HCT116 (cell line): ENCODE measurements at regions not wholly inside any gene's neighbourhood (a gene's known extent, or its start where the extent isn't known, plus 50 kb on each side); places are given as distances from the start of the nearest gene placed in this dataset.

Experiments
- ATAC-seq: fragments of 200-7000 bp; cut with Tn5 transposase; 2 replicates; pipeline ENCODE4 v1.9.1; 2020; ENCODE audit warnings: mild to moderate bottlenecking, moderate library complexity
- BruUV-seq: library from RNA; stranded (reverse); fragments of 400-500 nt; replicated peaks from 2 replicates; lab custom pipeline; 2021; lab: Mats Ljungman, UMichigan
- CTCF ChIA-PET: fragments of 300-600 bp; sonication (Branson Sonifier 250); formaldehyde crosslinking; loops from one replicate; lab custom pipeline; 2021; ENCODE audit warnings: antibody characterized with exemption; lab: Charles Lee
- POLR2A ChIA-PET: fragments of 300-600, 350-600 bp; sonication (Branson Sonifier 250); formaldehyde crosslinking; loops from one replicate; lab custom pipeline; 2021; ENCODE audit warnings: antibody characterized with exemption; lab: Charles Lee
- RAD21 ChIA-PET, 2 experiments: fragments of 300-600 bp; sonication (Branson Sonifier 250); formaldehyde crosslinking; loops; one replicate each; lab custom pipeline; 2023; ENCODE audit warnings: low total read pairs in 2 of 2; ENCODE audit not compliant: uncharacterized antibody in 2 of 2, unreplicated experiment in 2 of 2, low non-redundant PET in 1 of 2; lab: Charles Lee
- DNase-seq: peaks from one replicate; pipeline ENCODE4 v3.0.0-alpha.2; 2010; ENCODE audit warnings: low read depth, low spot score
- H2AFZ ChIP-seq: fragments of 200-600 bp; shearing (Covaris generic), sonication (generic); 2 replicates; pipeline ENCODE4 v1.6.1; 2017; ENCODE audit warnings: low read depth, mixed run types, mixed read lengths, antibody characterized with exemption, low read length; ENCODE audit not compliant: poor library complexity, severe bottlenecking
- H3K27ac ChIP-seq: 2 replicates; pipeline ENCODE4 v1.5.1; 2012; ENCODE audit warnings: low read depth, low read length
- H3K27me3 ChIP-seq: fragments of 200-600 bp; sonication (generic); 2 replicates; pipeline ENCODE4 v1.6.1; 2016; ENCODE audit warnings: mixed run types, low read length, mixed read lengths; ENCODE audit not compliant: insufficient read depth
- H3K36me3 ChIP-seq, 2 experiments: fragments of 200-500 bp in 1 of 2; fragments of 200-600 bp in 1 of 2; sonication (Bioruptor generic) in 1 of 2; sonication (generic) in 1 of 2; 2 replicates each; pipeline versions ENCODE4 v1.5.1 to v1.6.1; 2014 to 2016; ENCODE audit warnings: low read length in 2 of 2, inconsistent platforms in 1 of 2, mixed read lengths in 1 of 2, mixed run types in 1 of 2; ENCODE audit not compliant: insufficient read depth in 2 of 2, control insufficient read depth in 1 of 2
- H3K4me1 ChIP-seq, 2 experiments: fragments of 200-600 bp in 1 of 2; sonication (generic) in 1 of 2; 2 replicates each; pipeline versions ENCODE4 v1.5.1 to v1.6.1; 2012 to 2017; ENCODE audit warnings: low read length in 2 of 2, inconsistent platforms in 1 of 2, mild to moderate bottlenecking in 1 of 2, mixed read lengths in 1 of 2, mixed run types in 1 of 2, moderate library complexity in 1 of 2; ENCODE audit not compliant: insufficient read depth in 2 of 2, control insufficient read depth in 1 of 2
- H3K4me2 ChIP-seq: fragments of 200-600 bp; sonication (generic); 2 replicates; pipeline ENCODE4 v1.6.1; 2017; ENCODE audit warnings: mixed run types, low read length, mixed read lengths
- H3K4me3 ChIP-seq, 2 experiments: fragments of 200-600 bp in 1 of 2; sonication (generic) in 1 of 2; replicated peaks in 1 of 2; 2 replicates each; pipeline ENCODE4 v1.5.1; 2011 to 2016; ENCODE audit warnings: low read length in 2 of 2, control low read depth in 1 of 2, low read depth in 1 of 2, mild to moderate bottlenecking in 1 of 2, mixed read lengths in 1 of 2, mixed run types in 1 of 2
- H3K79me2 ChIP-seq: fragments of 200-600 bp; sonication (generic); 2 replicates; pipeline ENCODE4 v1.6.1; 2017; ENCODE audit warnings: mild to moderate bottlenecking, mixed run types, low read length, moderate library complexity, mixed read lengths; ENCODE audit not compliant: insufficient read depth
- H3K9ac ChIP-seq: fragments of 200-600 bp; sonication (generic); 2 replicates; pipeline ENCODE4 v1.6.1; 2016; ENCODE audit warnings: low read length, mixed read lengths
- H3K9me2 ChIP-seq: fragments of 200-600 bp; sonication (generic), shearing (Covaris generic); 2 replicates; pipeline ENCODE4 v1.6.1; 2017; ENCODE audit warnings: mixed run types, mild to moderate bottlenecking, moderate library complexity; ENCODE audit not compliant: insufficient read depth
- H3K9me3 ChIP-seq, 2 experiments: fragments of 200-500 bp in 1 of 2; fragments of 200-600 bp in 1 of 2; sonication (Bioruptor generic) in 1 of 2; sonication (generic) in 1 of 2; 2 replicates each; pipeline ENCODE4 v1.6.1; 2014 to 2017; ENCODE audit warnings: low read length in 2 of 2, mixed read lengths in 2 of 2, inconsistent platforms in 1 of 2, low read depth in 1 of 2, mild to moderate bottlenecking in 1 of 2, mixed run types in 1 of 2, moderate library complexity in 1 of 2; ENCODE audit not compliant: control insufficient read depth in 1 of 2, insufficient read depth in 1 of 2
- H4K20me1 ChIP-seq: fragments of 200-600 bp; sonication (generic), shearing (Covaris generic); 2 replicates; pipeline ENCODE4 v1.6.1; 2017; ENCODE audit warnings: mixed run types, mild to moderate bottlenecking, moderate library complexity; ENCODE audit not compliant: insufficient read depth
- CBX3 ChIP-seq: IDR thresholded peaks from 2 replicates; pipeline ENCODE4 v1.6.1; 2012; ENCODE audit warnings: low read depth
- CEBPB ChIP-seq: IDR thresholded peaks from 2 replicates; pipeline ENCODE4 v1.6.1; 2012; ENCODE audit warnings: low read depth
- EGR1 ChIP-seq: IDR thresholded peaks from 2 replicates; pipeline ENCODE4 v1.6.1; 2012; ENCODE audit warnings: low read depth
- ELF1 ChIP-seq: IDR thresholded peaks from 2 replicates; pipeline ENCODE4 v1.6.1; 2012; ENCODE audit warnings: low read depth, borderline replicate concordance
- EZH2 ChIP-seq: fragments of 200-600 bp; sonication (generic); IDR thresholded peaks from 2 replicates; pipeline ENCODE4 v1.6.1; 2017; ENCODE audit warnings: antibody characterized with exemption, mixed run types
- FOSL1 ChIP-seq: IDR thresholded peaks from 2 replicates; pipeline ENCODE4 v1.6.1; 2012; ENCODE audit warnings: low read depth
- JUND ChIP-seq: IDR thresholded peaks from 2 replicates; pipeline ENCODE4 v1.6.1; 2012
- SIN3A ChIP-seq: IDR thresholded peaks from 2 replicates; pipeline ENCODE4 v1.6.1; 2012; ENCODE audit warnings: low read depth
- SP1 ChIP-seq: IDR thresholded peaks from 2 replicates; pipeline ENCODE4 v1.6.1; 2012; ENCODE audit warnings: low read depth
- SRF ChIP-seq: IDR thresholded peaks from 2 replicates; pipeline ENCODE4 v1.6.1; 2012; ENCODE audit warnings: low read depth
- TCF7L2 ChIP-seq: IDR thresholded peaks from 2 replicates; pipeline ENCODE4 v1.7.0; 2011; ENCODE audit warnings: borderline replicate concordance, inconsistent platforms; ENCODE audit not compliant: insufficient read depth, insufficient read length; ENCODE audit errors: extremely low read depth
- ZFX ChIP-seq: fragments of 450-650 bp; IDR thresholded peaks from 2 replicates; pipeline ENCODE4 v1.6.1; 2017
- ZNF274 ChIP-seq: fragments of 200-500 bp; sonication (Bioruptor generic); IDR thresholded peaks from 2 replicates; pipeline ENCODE4 v1.6.1; 2014; ENCODE audit warnings: mild to moderate bottlenecking, low read depth, low read length, inconsistent platforms
- intact Hi-C: fragments of 100-400 bp; cut with micrococcal nuclease; formaldehyde crosslinking; loops from 2 replicates; pipeline ENCODE4 v1.10.0; 2022
- TF ChIP-seq, protein P1 (sequence below), 3 experiments: fragments of 200-600 bp in 1 of 3; sonication (generic) in 1 of 3; IDR thresholded peaks in 2 of 3; conservative IDR thresholded peaks in 1 of 3; 2 replicates each; pipeline ENCODE4 v1.5.1; 2012 to 2017; ENCODE audit warnings: low read depth in 2 of 3, low read length in 2 of 3, antibody characterized with exemption in 1 of 3, borderline replicate concordance in 1 of 3, control low read depth in 1 of 3, mild to moderate bottlenecking in 1 of 3, mixed read lengths in 1 of 3, mixed run types in 1 of 3, moderate library complexity in 1 of 3; ENCODE audit not compliant: insufficient read depth in 1 of 3
- TF ChIP-seq, protein P2 (sequence below): IDR thresholded peaks from 2 replicates; pipeline ENCODE4 v1.6.1; 2012
- TF ChIP-seq, protein P3 (sequence below): IDR thresholded peaks from 2 replicates; pipeline ENCODE4 v1.6.1; 2012

DNA sequence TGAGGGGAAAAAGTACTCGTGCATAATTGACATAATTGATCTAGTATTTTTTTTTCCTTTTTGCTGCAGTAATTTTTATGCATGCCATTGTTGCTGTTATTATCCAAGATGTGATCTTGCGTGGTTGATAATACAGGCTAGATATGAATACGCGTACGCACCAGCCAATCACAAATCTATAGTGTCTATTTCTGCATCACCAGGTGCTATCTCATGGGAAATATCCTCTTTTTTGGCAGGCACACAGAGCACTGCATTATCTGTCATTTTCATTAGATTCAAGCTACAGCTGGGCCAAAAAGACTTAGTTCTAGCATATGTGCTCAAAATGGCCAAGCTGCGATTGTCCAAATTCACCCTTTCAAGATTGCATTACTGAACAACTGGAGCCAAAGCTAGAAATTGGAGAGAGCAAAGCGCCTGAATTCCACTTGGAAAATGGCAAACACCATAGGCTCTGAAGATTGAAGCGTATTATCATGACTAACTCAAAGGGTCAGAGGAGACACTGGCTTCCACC lies 181.1 kb downstream of the TSHZ3 start:
- Histone ChIP-seq H3K27ac (no peak overlapping the region), H3K4me2 (no peak overlapping the region), H3K9ac (no peak overlapping the region), H3K9me3 (peaks cover 16 to 22% of the 10 kb centered on the region in 2 experiments; a peak in 3 of 4 replicates), H4K20me1 (no peaks in the 10 kb centered on the region), H2AFZ (no peak overlapping the region), H3K36me3 (no peaks in the 10 kb centered on the region), H3K4me1 (no peaks in the 10 kb centered on the region), H3K9me2 (no peaks in the 10 kb centered on the region), H3K4me3 (no peak overlapping the region)
- ChIA-PET POLR2A (no interaction called here), RAD21 (no interaction called here), CTCF (no interaction called here)
- no peak for ATAC-seq
- intact Hi-C loops, result no loop called here
- TF ChIP-seq FOSL1 (no peak), CEBPB (no peak), CBX3 (no peak), SP1 (no peak), ZNF274 (no peak), ZFX (no peak)
- TF ChIP-seq, protein P1, sequence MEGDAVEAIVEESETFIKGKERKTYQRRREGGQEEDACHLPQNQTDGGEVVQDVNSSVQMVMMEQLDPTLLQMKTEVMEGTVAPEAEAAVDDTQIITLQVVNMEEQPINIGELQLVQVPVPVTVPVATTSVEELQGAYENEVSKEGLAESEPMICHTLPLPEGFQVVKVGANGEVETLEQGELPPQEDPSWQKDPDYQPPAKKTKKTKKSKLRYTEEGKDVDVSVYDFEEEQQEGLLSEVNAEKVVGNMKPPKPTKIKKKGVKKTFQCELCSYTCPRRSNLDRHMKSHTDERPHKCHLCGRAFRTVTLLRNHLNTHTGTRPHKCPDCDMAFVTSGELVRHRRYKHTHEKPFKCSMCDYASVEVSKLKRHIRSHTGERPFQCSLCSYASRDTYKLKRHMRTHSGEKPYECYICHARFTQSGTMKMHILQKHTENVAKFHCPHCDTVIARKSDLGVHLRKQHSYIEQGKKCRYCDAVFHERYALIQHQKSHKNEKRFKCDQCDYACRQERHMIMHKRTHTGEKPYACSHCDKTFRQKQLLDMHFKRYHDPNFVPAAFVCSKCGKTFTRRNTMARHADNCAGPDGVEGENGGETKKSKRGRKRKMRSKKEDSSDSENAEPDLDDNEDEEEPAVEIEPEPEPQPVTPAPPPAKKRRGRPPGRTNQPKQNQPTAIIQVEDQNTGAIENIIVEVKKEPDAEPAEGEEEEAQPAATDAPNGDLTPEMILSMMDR (IDR thresholded peaks at IDR 0.05 in 2 of 3, conservative IDR thresholded peaks at IDR 0.05 in 1 of 3; ENCODE audit: borderline replicate concordance in 1 of 3, insufficient read depth in 1 of 3, low read depth in 2 of 3, low read length in 2 of 3), result no peak
- TF ChIP-seq, all 23 proteins: peak for 0
- DNase-seq, result no peak
- BruUV-seq, result no TSS peak
- Histone ChIP-seq H3K27me3 (no peaks in the 10 kb centered on the region), H3K79me2 (no peaks in the 10 kb centered on the region)

DNA sequence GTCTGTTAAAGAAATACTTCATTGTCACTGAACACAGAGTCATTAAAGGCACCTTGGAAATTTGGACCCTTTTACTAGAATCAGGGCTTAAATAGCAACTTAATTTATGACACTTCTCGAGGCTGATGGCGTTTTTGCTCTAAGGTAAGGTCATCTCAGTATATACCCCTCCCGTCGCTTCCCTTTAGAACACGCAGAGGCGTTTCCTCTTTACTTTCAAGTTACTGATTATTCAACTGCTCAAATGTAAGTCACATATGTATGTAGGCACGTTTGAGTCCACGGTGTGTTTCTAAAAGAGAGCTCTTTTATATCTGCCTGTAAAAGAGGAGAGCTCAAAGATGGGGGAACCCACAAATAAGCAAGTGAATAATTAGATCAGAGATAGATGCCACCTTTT lies 181.5 kb downstream of the TSHZ3 start:
- Histone ChIP-seq H3K79me2 (no peaks in the 10 kb centered on the region), H3K9ac (no peak overlapping the region), H2AFZ (no peak overlapping the region), H3K27ac (no peak overlapping the region), H3K4me3 (no peak overlapping the region), H3K4me2 (no peak overlapping the region), H3K36me3 (no peaks in the 10 kb centered on the region), H3K9me3 (peaks cover 16 to 19% of the 10 kb centered on the region in 2 experiments; a peak in 3 of 4 replicates), H3K4me1 (no peaks in the 10 kb centered on the region), H4K20me1 (no peaks in the 10 kb centered on the region), H3K27me3 (no peaks in the 10 kb centered on the region), H3K9me2 (no peaks in the 10 kb centered on the region)
- no TSS peak for BruUV-seq
- intact Hi-C loops, result no loop called here
- ATAC-seq (no peak), DNase-seq (no peak)
- CTCF ChIA-PET, result no interaction called here
- RAD21 ChIA-PET, result no interaction called here
- POLR2A ChIA-PET, result no interaction called here
- no peak for TF ChIP-seq EZH2
- TF ChIP-seq ZNF274, result no peak
- no peak for TF ChIP-seq ELF1
- no peak for TF ChIP-seq SIN3A
- no peak for TF ChIP-seq SRF
- TF ChIP-seq, protein P2, sequence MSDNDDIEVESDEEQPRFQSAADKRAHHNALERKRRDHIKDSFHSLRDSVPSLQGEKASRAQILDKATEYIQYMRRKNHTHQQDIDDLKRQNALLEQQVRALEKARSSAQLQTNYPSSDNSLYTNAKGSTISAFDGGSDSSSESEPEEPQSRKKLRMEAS, result no peak
- TF ChIP-seq EGR1, result no peak
- TF ChIP-seq, protein P1 (IDR thresholded peaks at IDR 0.05 in 2 of 3, conservative IDR thresholded peaks at IDR 0.05 in 1 of 3; ENCODE audit: borderline replicate concordance in 1 of 3, insufficient read depth in 1 of 3, low read depth in 2 of 3, low read length in 2 of 3), result no peak
- no peak for TF ChIP-seq SP1
- no peak for TF ChIP-seq TCF7L2
- TF ChIP-seq, protein P3, sequence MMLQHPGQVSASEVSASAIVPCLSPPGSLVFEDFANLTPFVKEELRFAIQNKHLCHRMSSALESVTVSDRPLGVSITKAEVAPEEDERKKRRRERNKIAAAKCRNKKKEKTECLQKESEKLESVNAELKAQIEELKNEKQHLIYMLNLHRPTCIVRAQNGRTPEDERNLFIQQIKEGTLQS, result no peak
- no peak for TF ChIP-seq JUND
